Tibial nerve (tissue), 4 donors: ENCODE measurements at regions not wholly inside any gene's neighbourhood (a gene's known extent, or its start where the extent isn't known, plus 50 kb on each side); places are given as distances from the start of the nearest gene placed in this dataset.

Experiments used
- CTCF ChIP-seq, 5 experiments: fragments of 200-600 bp in 3 of 5; fragments of 450-650 bp in 2 of 5; sonication (generic) in 3 of 5; IDR thresholded peaks; one replicate each; pipeline ENCODE4 v1.5.1; 2016 to 2019; ENCODE audit warnings: antibody characterized with exemption in 5 of 5, mild to moderate bottlenecking in 3 of 5, moderate library complexity in 2 of 5
- EP300 ChIP-seq, 2 donors: sonication (generic); formaldehyde crosslinking; IDR thresholded peaks; one replicate each; pipeline ENCODE4 v1.6.1; 2017; ENCODE audit warnings: antibody characterized with exemption in 2 of 2, mild to moderate bottlenecking in 1 of 2
- POLR2A ChIP-seq, 2 donors: fragments of 450-650 bp; IDR thresholded peaks; one replicate each; pipeline ENCODE4 v1.6.1; 2017; ENCODE audit warnings: antibody characterized with exemption in 2 of 2, mild to moderate bottlenecking in 2 of 2, moderate library complexity in 2 of 2

GRCh38 chr2:63681896-63682295 is 93.1 kb downstream of the MDH1 start:
- no peak for TF ChIP-seq CTCF (IDR thresholded peaks at IDR 0.05)
- TF ChIP-seq POLR2A (IDR thresholded peaks at IDR 0.05), result no peak
- no peak for TF ChIP-seq EP300 (IDR thresholded peaks at IDR 0.05)
